ENCODE measurements at regions not wholly inside any gene's neighbourhood (a gene's known extent, or its start where the extent isn't known, plus 50 kb on each side); places are given as distances from the start of the nearest gene placed in this dataset.

DNA sequence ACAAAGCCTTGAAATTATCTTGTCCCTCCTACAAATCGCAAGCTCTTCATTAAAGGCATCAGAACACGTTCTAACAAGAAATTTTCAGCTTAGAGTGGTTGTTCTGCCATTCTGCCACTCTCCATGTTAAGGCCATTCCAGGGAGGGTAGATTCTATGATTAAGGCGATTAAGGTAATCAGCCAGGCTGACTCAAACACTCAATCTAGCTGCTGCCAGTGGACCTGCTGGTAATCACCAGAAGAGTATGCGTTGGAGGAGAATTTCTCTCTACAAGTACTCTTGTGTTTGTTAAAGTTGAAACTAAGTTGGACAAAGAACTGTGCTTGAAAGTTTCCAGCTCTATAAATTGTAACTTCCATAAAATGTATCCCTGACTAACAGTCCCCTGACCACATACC, 149.2 kb upstream of the COL1A2 start:
- Mint-ChIP-seq H3K36me3 (ENCODE audit: low read depth) (no peaks in the 10 kb centered on the region), H3K27me3 (no peaks in the 10 kb centered on the region), H3K4me1 (ENCODE audit: low read depth) (no peaks in the 10 kb centered on the region), H3K9me3 (no peaks in the 10 kb centered on the region), H3K27ac (no peak overlapping the region), H3K4me3 (no peak overlapping the region)

DNA sequence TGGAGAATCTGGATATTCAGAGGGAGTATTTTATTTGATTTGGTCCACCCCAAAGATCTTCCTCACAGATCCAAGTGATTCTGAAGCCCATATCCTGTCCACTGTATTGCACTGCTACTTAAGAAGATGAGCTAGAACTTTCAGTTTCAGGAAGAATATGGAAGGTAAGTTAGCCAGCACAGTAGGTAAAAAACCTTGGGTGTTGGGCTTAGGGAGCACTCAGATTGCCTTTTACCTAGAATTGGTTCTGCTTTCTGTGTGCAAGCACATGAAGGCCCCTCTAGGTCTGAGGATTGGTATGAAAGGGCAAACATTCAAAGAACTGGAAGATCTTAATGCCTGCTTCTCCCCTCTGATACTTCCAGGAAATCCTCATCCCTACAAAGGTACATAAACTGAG, 146.7 kb upstream of the COL1A2 start:
- Mint-ChIP-seq H3K36me3 (ENCODE audit: low read depth) (no peaks in the 10 kb centered on the region), H3K27me3 (no peaks in the 10 kb centered on the region), H3K27ac (no peak overlapping the region), H3K4me1 (ENCODE audit: low read depth) (no peaks in the 10 kb centered on the region), H3K9me3 (no peaks in the 10 kb centered on the region), H3K4me3 (no peak overlapping the region)

GRCh38 chr7:94249631-94250030, 145.1 kb upstream of the COL1A2 start:
- no peaks in the 10 kb centered on the region for H3K36me3 Mint-ChIP-seq (ENCODE audit: low read depth)
- no peaks in the 10 kb centered on the region for H3K4me1 Mint-ChIP-seq (ENCODE audit: low read depth)
- no peak overlapping the region for H3K27ac Mint-ChIP-seq
- H3K27me3 Mint-ChIP-seq = peaks cover 3% of the 10 kb centered on the region
- H3K9me3 Mint-ChIP-seq = no peaks in the 10 kb centered on the region
- no peak overlapping the region for H3K4me3 Mint-ChIP-seq

DNA sequence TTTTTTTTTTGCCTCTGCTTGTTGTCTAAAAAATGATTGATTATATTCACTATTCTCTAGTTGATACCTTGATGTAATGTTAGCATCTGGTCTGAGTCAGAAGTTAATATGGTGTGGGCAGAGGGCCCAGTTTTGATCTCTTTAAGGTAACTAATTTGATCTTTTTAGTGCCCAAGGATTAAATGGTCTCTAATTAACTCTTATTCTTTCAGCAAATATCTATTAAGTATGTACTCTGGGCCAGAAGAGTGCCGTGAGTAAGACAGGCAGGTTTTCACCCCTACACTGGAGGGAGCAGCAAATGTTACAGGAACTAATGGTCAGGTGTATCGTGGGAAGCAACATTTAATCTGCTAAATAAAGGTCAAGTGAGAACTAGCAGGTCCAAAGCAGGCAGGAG, 144.6 kb upstream of the COL1A2 start:
- Mint-ChIP-seq H3K27me3 (peaks cover 5% of the 10 kb centered on the region), H3K4me3 (no peak overlapping the region), H3K36me3 (ENCODE audit: low read depth) (no peaks in the 10 kb centered on the region), H3K9me3 (no peaks in the 10 kb centered on the region), H3K27ac (no peak overlapping the region), H3K4me1 (ENCODE audit: low read depth) (no peaks in the 10 kb centered on the region)

DNA sequence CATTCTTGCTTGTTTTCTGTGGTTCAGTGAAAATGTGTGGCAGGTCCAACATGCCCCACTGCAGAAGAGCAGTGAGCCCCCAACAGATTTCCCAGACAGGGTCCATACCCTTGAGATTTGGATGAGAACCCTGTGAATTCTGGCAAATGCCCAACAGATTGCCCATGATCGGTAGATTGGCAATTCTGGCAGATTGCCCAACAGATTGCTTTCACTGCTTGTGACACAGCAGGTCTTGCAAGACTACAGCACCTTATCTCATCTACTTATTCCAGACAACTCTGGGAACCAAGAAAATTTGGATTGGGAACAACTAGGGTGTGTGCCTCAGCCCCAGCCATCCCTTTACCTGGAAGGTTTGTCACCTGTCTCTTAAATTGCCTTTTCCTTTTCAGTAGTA, 143.7 kb upstream of the COL1A2 start:
- Mint-ChIP-seq H3K36me3 (ENCODE audit: low read depth) (no peaks in the 10 kb centered on the region), H3K4me1 (ENCODE audit: low read depth) (no peaks in the 10 kb centered on the region), H3K4me3 (no peak overlapping the region), H3K9me3 (no peaks in the 10 kb centered on the region), H3K27me3 (peaks cover 5% of the 10 kb centered on the region), H3K27ac (no peak overlapping the region)

- Mint-ChIP-seq H3K4me1 (ENCODE audit: low read depth) (no peaks in the 10 kb centered on the region), H3K27ac (no peak overlapping the region), H3K4me3 (no peak overlapping the region), H3K36me3 (ENCODE audit: low read depth) (no peaks in the 10 kb centered on the region), H3K27me3 (peaks cover 6% of the 10 kb centered on the region), H3K9me3 (no peaks in the 10 kb centered on the region)
Measured at GRCh38 chr7:94252124-94252523, 142.6 kb upstream of the COL1A2 start.

- no peaks in the 10 kb centered on the region for H3K9me3 Mint-ChIP-seq
- H3K27ac Mint-ChIP-seq = no peak overlapping the region
- no peaks in the 10 kb centered on the region for H3K36me3 Mint-ChIP-seq (ENCODE audit: low read depth)
- no peaks in the 10 kb centered on the region for H3K4me1 Mint-ChIP-seq (ENCODE audit: low read depth)
- peaks cover 13% of the 10 kb centered on the region for H3K27me3 Mint-ChIP-seq
- no peak overlapping the region for H3K4me3 Mint-ChIP-seq
Measured at GRCh38 chr7:94252971-94253370, 141.7 kb upstream of the COL1A2 start.

GRCh38 chr7:94253686-94254085, 141.0 kb upstream of the COL1A2 start:
- H3K36me3 Mint-ChIP-seq (ENCODE audit: low read depth) = no peaks in the 10 kb centered on the region
- H3K9me3 Mint-ChIP-seq = no peaks in the 10 kb centered on the region
- peaks cover 13% of the 10 kb centered on the region for H3K27me3 Mint-ChIP-seq
- no peak overlapping the region for H3K27ac Mint-ChIP-seq
- no peaks in the 10 kb centered on the region for H3K4me1 Mint-ChIP-seq (ENCODE audit: low read depth)
- no peak overlapping the region for H3K4me3 Mint-ChIP-seq

- Mint-ChIP-seq H3K9me3 (no peaks in the 10 kb centered on the region), H3K36me3 (ENCODE audit: low read depth) (no peaks in the 10 kb centered on the region), H3K27me3 (peaks cover 13% of the 10 kb centered on the region), H3K4me3 (no peak overlapping the region), H3K27ac (no peak overlapping the region), H3K4me1 (ENCODE audit: low read depth) (no peaks in the 10 kb centered on the region)
Measured at GRCh38 chr7:94258418-94259300, 136.0 kb upstream of the COL1A2 start.

DNA sequence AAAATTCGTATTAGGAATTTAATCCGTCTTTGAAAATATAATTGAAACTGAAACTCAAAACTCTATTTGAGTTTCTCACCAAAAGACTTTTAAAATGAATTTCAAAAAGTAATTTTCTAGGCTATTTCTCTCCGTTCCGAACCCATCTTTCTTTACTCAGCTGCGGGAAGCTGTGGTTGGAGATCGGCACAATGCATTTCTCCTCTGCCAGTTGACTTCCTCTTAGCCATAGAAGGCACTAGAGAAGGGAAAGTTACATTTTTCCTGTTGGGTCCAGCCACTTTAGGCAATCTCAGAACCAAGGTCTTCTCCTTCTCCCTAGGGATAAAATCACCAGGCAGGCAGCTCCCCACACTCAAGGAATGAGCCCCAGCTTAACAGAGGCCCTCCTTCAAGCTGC, 133.6 kb upstream of the COL1A2 start:
- peaks cover 8% of the 10 kb centered on the region for H3K27me3 Mint-ChIP-seq
- no peaks in the 10 kb centered on the region for H3K4me1 Mint-ChIP-seq (ENCODE audit: low read depth)
- no peak overlapping the region for H3K27ac Mint-ChIP-seq
- no peaks in the 10 kb centered on the region for H3K9me3 Mint-ChIP-seq
- H3K4me3 Mint-ChIP-seq = no peak overlapping the region
- no peaks in the 10 kb centered on the region for H3K36me3 Mint-ChIP-seq (ENCODE audit: low read depth)

GRCh38 chr7:94264756-94265155, 129.9 kb upstream of the COL1A2 start:
- no peak overlapping the region for H3K4me3 Mint-ChIP-seq
- H3K27ac Mint-ChIP-seq = no peak overlapping the region
- H3K27me3 Mint-ChIP-seq = no peaks in the 10 kb centered on the region
- no peaks in the 10 kb centered on the region for H3K9me3 Mint-ChIP-seq
- no peaks in the 10 kb centered on the region for H3K36me3 Mint-ChIP-seq (ENCODE audit: low read depth)
- no peaks in the 10 kb centered on the region for H3K4me1 Mint-ChIP-seq (ENCODE audit: low read depth)

- Mint-ChIP-seq H3K36me3 (ENCODE audit: low read depth) (no peaks in the 10 kb centered on the region), H3K4me1 (ENCODE audit: low read depth) (no peaks in the 10 kb centered on the region), H3K27me3 (peaks cover 6% of the 10 kb centered on the region), H3K4me3 (no peak overlapping the region), H3K27ac (no peak overlapping the region), H3K9me3 (no peaks in the 10 kb centered on the region)
Measured at GRCh38 chr7:94265456-94265855, 129.2 kb upstream of the COL1A2 start.

DNA sequence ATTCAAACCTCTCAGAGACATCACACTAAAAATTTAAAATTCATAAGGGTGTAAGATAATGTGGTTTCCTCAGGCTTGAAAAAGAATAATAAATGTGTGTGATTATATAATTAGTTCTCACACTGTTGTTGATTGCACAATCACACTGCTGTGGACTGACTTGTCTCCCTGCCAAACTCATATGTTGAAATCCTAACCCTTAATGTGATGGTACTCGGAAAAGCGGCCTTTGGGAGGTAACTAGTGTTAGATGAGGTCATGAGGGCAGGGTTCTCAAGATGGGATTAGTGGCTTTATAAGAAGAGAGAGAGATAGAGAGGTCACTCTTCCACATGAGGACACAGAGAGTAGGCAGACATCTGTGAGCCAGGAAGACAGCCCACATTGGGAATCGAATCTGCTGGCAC, 128.5 kb upstream of the COL1A2 start:
- Mint-ChIP-seq H3K36me3 (ENCODE audit: low read depth) (no peaks in the 10 kb centered on the region), H3K27me3 (peaks cover 11% of the 10 kb centered on the region), H3K9me3 (no peaks in the 10 kb centered on the region), H3K4me1 (ENCODE audit: low read depth) (no peaks in the 10 kb centered on the region), H3K27ac (no peak overlapping the region), H3K4me3 (no peak overlapping the region)

- no peaks in the 10 kb centered on the region for H3K9me3 Mint-ChIP-seq
- no peaks in the 10 kb centered on the region for H3K4me1 Mint-ChIP-seq (ENCODE audit: low read depth)
- H3K4me3 Mint-ChIP-seq = no peak overlapping the region
- H3K36me3 Mint-ChIP-seq (ENCODE audit: low read depth) = no peaks in the 10 kb centered on the region
- no peak overlapping the region for H3K27ac Mint-ChIP-seq
- peaks cover 24% of the 10 kb centered on the region for H3K27me3 Mint-ChIP-seq
Measured at GRCh38 chr7:94270772-94271171, 123.9 kb upstream of the COL1A2 start.

- Mint-ChIP-seq H3K36me3 (ENCODE audit: low read depth) (no peaks in the 10 kb centered on the region), H3K27me3 (peaks cover 24% of the 10 kb centered on the region), H3K9me3 (no peaks in the 10 kb centered on the region), H3K27ac (no peak overlapping the region), H3K4me3 (no peak overlapping the region), H3K4me1 (ENCODE audit: low read depth) (no peaks in the 10 kb centered on the region)
Measured at GRCh38 chr7:94272821-94273583, 121.7 kb upstream of the COL1A2 start.

Data from stimulated activated naive CD8-positive, alpha-beta T cell treated with anti-CD3 and anti-CD28 coated beads, Interleukin-15, Interleukin-2, amounts not matched to agents 100 ng/mL and 50 ng/mL, for 24 hours (primary cell).